Skeletal muscle satellite cell (primary cell): ENCODE measurements at regions not wholly inside any gene's neighbourhood (a gene's known extent, or its start where the extent isn't known, plus 50 kb on each side); places are given as distances from the start of the nearest gene placed in this dataset.

ENCODE experiments used
- H3K27me3 ChIP-seq: 2 replicates; pipeline ENCODE4 v1.7.0; 2013; ENCODE audit warnings: low read length; ENCODE audit not compliant: control insufficient read depth, insufficient read depth
- H3K36me3 ChIP-seq: 2 replicates; pipeline ENCODE4 v1.7.0; 2013; ENCODE audit warnings: mild to moderate bottlenecking, control low read depth, low read length; ENCODE audit not compliant: insufficient read depth
- H3K4me1 ChIP-seq: 2 replicates; pipeline ENCODE4 v1.7.0; 2013; ENCODE audit warnings: low read length; ENCODE audit not compliant: control insufficient read depth, insufficient read depth
- H3K4me2 ChIP-seq: 2 replicates; pipeline ENCODE4 v1.7.0; 2013; ENCODE audit warnings: mild to moderate bottlenecking, low read length
- H3K4me3 ChIP-seq: 2 replicates; pipeline ENCODE4 v1.7.0; 2013; ENCODE audit warnings: low read length
- H3K9ac ChIP-seq: 2 replicates; pipeline ENCODE4 v1.7.0; 2013; ENCODE audit warnings: mild to moderate bottlenecking, low read depth, low read length, moderate library complexity
- H3K9me3 ChIP-seq: replicated peaks from 2 replicates; pipeline ENCODE4 v1.7.0; 2013; ENCODE audit warnings: mild to moderate bottlenecking, control low read depth, low read length

- H3K4me3 ChIP-seq: no peak overlapping the region
- H3K9ac ChIP-seq: no peak overlapping the region
- H3K36me3 ChIP-seq: no peaks in the 10 kb centered on the region
- H3K4me2 ChIP-seq: no peak overlapping the region
- H3K9me3 ChIP-seq: no peaks in the 10 kb centered on the region
- peaks cover 4% of the 10 kb centered on the region for H3K27me3 ChIP-seq
- H3K4me1 ChIP-seq: no peaks in the 10 kb centered on the region
Observed at GRCh38 chr2:234596696-234597575, 100.1 kb upstream of the ARL4C start.

- H3K27me3 ChIP-seq: peaks cover 4% of the 10 kb centered on the region
Observed at GRCh38 chr2:234595829-234596228, 98.9 kb upstream of the ARL4C start.

GRCh38 chr2:234594715-234595114 is 97.8 kb upstream of the ARL4C start:
- no peak overlapping the region for H3K4me3 ChIP-seq
- no peaks in the 10 kb centered on the region for H3K36me3 ChIP-seq
- no peaks in the 10 kb centered on the region for H3K4me1 ChIP-seq
- no peak overlapping the region for H3K9ac ChIP-seq
- peaks cover 4% of the 10 kb centered on the region for H3K27me3 ChIP-seq
- H3K4me2 ChIP-seq: no peak overlapping the region
- H3K9me3 ChIP-seq: no peaks in the 10 kb centered on the region

More at GRCh38 chr2:234595829-234596228, 98.9 kb upstream of the ARL4C start:
- H3K36me3 ChIP-seq: no peaks in the 10 kb centered on the region
- no peak overlapping the region for H3K4me2 ChIP-seq
- H3K9ac ChIP-seq: no peak overlapping the region
- no peaks in the 10 kb centered on the region for H3K4me1 ChIP-seq
- no peaks in the 10 kb centered on the region for H3K9me3 ChIP-seq
- H3K4me3 ChIP-seq: no peak overlapping the region

GRCh38 chr2:234593636-234594035 is 96.8 kb upstream of the ARL4C start:
- no peaks in the 10 kb centered on the region for H3K9me3 ChIP-seq
- no peaks in the 10 kb centered on the region for H3K36me3 ChIP-seq
- peaks cover 4% of the 10 kb centered on the region for H3K27me3 ChIP-seq
- H3K4me3 ChIP-seq: no peak overlapping the region
- no peaks in the 10 kb centered on the region for H3K4me1 ChIP-seq
- no peak overlapping the region for H3K9ac ChIP-seq
- no peak overlapping the region for H3K4me2 ChIP-seq

GRCh38 chr2:234592541-234592940 is 95.7 kb upstream of the ARL4C start:
- H3K27me3 ChIP-seq: peaks cover 3% of the 10 kb centered on the region
- no peaks in the 10 kb centered on the region for H3K4me1 ChIP-seq
- no peak overlapping the region for H3K4me2 ChIP-seq
- H3K4me3 ChIP-seq: no peak overlapping the region
- no peak overlapping the region for H3K9ac ChIP-seq
- no peaks in the 10 kb centered on the region for H3K9me3 ChIP-seq
- no peaks in the 10 kb centered on the region for H3K36me3 ChIP-seq

- no peak overlapping the region for H3K4me3 ChIP-seq
- H3K9me3 ChIP-seq: no peaks in the 10 kb centered on the region
- no peak overlapping the region for H3K9ac ChIP-seq
- no peaks in the 10 kb centered on the region for H3K36me3 ChIP-seq
- no peaks in the 10 kb centered on the region for H3K4me1 ChIP-seq
- no peaks in the 10 kb centered on the region for H3K27me3 ChIP-seq
- H3K4me2 ChIP-seq: no peak overlapping the region
Observed at GRCh38 chr2:234590076-234590475, 93.2 kb upstream of the ARL4C start.

GRCh38 chr2:234588054-234588430 is 91.2 kb upstream of the ARL4C start:
- Histone ChIP-seq H3K4me3 (no peak overlapping the region), H3K9me3 (no peaks in the 10 kb centered on the region), H3K36me3 (no peaks in the 10 kb centered on the region), H3K27me3 (no peaks in the 10 kb centered on the region), H3K4me2 (no peak overlapping the region), H3K4me1 (no peaks in the 10 kb centered on the region), H3K9ac (no peak overlapping the region)

GRCh38 chr2:234587341-234588053 is 90.6 kb upstream of the ARL4C start:
- H3K4me1 ChIP-seq: no peaks in the 10 kb centered on the region
- no peak overlapping the region for H3K4me3 ChIP-seq
- H3K9ac ChIP-seq: no peak overlapping the region
- H3K36me3 ChIP-seq: no peaks in the 10 kb centered on the region
- H3K27me3 ChIP-seq: no peaks in the 10 kb centered on the region
- no peak overlapping the region for H3K4me2 ChIP-seq
- H3K9me3 ChIP-seq: no peaks in the 10 kb centered on the region

GRCh38 chr2:234583331-234583730 is 86.5 kb upstream of the ARL4C start:
- H3K27me3 ChIP-seq: peaks cover 15% of the 10 kb centered on the region
- no peak overlapping the region for H3K4me3 ChIP-seq
- no peaks in the 10 kb centered on the region for H3K36me3 ChIP-seq
- H3K9ac ChIP-seq: no peak overlapping the region
- no peak overlapping the region for H3K4me2 ChIP-seq
- H3K4me1 ChIP-seq: no peaks in the 10 kb centered on the region
- H3K9me3 ChIP-seq: no peaks in the 10 kb centered on the region

GRCh38 chr2:234580686-234581085 is 83.8 kb upstream of the ARL4C start:
- no peaks in the 10 kb centered on the region for H3K36me3 ChIP-seq
- H3K27me3 ChIP-seq: peaks cover 15% of the 10 kb centered on the region
- H3K4me1 ChIP-seq: no peaks in the 10 kb centered on the region
- H3K9ac ChIP-seq: no peak overlapping the region
- H3K4me3 ChIP-seq: no peak overlapping the region
- peaks cover 3% of the 10 kb centered on the region for H3K9me3 ChIP-seq
- H3K4me2 ChIP-seq: no peak overlapping the region

GRCh38 chr2:234579231-234579962 is 82.5 kb upstream of the ARL4C start:
- H3K4me1 ChIP-seq: no peaks in the 10 kb centered on the region
- H3K9ac ChIP-seq: no peak overlapping the region
- peaks cover 15% of the 10 kb centered on the region for H3K27me3 ChIP-seq
- no peak overlapping the region for H3K4me2 ChIP-seq
- no peak overlapping the region for H3K4me3 ChIP-seq
- H3K36me3 ChIP-seq: no peaks in the 10 kb centered on the region
- H3K9me3 ChIP-seq: peaks cover 3% of the 10 kb centered on the region
